Upper lobe of right lung (tissue), 1 donor: ENCODE measurements at regions not wholly inside any gene's neighbourhood (a gene's known extent, or its start where the extent isn't known, plus 50 kb on each side); places are given as distances from the start of the nearest gene placed in this dataset.

Source experiments
- ATAC-seq: fragments of 200-7000 bp; cut with Tn5 transposase; one replicate; pipeline ENCODE4 v1.9.1; 2020; ENCODE audit warnings: mild to moderate bottlenecking, moderate library complexity
- DNase-seq: peaks from one replicate; pipeline ENCODE4 v3.0.0-alpha.2; 2020
- H3K27ac ChIP-seq: fragments of 200-600 bp; one replicate; pipeline ENCODE4 v1.8.0; 2022
- H3K27me3 ChIP-seq: fragments of 200-600 bp; one replicate; pipeline ENCODE4 v1.8.0; 2022; ENCODE audit warnings: mild to moderate bottlenecking
- H3K36me3 ChIP-seq: fragments of 200-600 bp; one replicate; pipeline ENCODE4 v1.8.0; 2022
- H3K4me1 ChIP-seq: fragments of 200-600 bp; one replicate; pipeline ENCODE4 v1.8.0; 2022
- H3K4me3 ChIP-seq: fragments of 200-600 bp; one replicate; pipeline ENCODE4 v1.8.0; 2022; ENCODE audit warnings: mild to moderate bottlenecking
- H3K9me3 ChIP-seq: fragments of 200-600 bp; one replicate; pipeline ENCODE4 v1.8.0; 2022
- intact Hi-C: fragments of 100-400 bp; cut with DNase I; formaldehyde crosslinking; loops from one replicate; pipeline ENCODE4 v1.11.0; 2022
- TF ChIP-seq, protein P1 (sequence below): fragments of 200-600 bp; IDR thresholded peaks from one replicate; pipeline ENCODE4 v1.8.0; 2022; ENCODE audit warnings: antibody characterized with exemption
- donor health status: DM: no; HTN: yes; CAD: no; lungs with severe emphysema.

DNA sequence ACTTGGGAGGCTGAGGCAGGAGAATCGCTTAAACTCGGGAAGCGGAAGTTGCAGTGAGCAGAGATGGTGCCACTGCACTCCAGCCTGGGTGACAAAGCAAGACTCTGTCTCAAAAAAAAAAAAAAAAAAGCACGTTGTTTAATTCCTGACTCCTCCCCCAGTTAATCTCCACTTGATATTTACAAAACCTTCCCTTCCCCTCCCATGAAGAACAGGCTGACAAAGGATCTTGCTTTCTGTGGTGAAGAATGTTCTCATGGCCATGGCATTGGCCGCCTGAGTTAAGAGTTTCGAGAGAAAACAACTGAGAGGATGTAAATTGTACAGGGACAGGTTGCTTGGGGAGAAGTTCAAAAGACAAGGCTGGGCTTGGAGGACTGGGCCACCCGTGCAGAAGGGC, 168.2 kb upstream of the BCOR start:
- TF ChIP-seq, protein P1, sequence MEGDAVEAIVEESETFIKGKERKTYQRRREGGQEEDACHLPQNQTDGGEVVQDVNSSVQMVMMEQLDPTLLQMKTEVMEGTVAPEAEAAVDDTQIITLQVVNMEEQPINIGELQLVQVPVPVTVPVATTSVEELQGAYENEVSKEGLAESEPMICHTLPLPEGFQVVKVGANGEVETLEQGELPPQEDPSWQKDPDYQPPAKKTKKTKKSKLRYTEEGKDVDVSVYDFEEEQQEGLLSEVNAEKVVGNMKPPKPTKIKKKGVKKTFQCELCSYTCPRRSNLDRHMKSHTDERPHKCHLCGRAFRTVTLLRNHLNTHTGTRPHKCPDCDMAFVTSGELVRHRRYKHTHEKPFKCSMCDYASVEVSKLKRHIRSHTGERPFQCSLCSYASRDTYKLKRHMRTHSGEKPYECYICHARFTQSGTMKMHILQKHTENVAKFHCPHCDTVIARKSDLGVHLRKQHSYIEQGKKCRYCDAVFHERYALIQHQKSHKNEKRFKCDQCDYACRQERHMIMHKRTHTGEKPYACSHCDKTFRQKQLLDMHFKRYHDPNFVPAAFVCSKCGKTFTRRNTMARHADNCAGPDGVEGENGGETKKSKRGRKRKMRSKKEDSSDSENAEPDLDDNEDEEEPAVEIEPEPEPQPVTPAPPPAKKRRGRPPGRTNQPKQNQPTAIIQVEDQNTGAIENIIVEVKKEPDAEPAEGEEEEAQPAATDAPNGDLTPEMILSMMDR = no peak
- intact Hi-C loops = no loop called here
- Histone ChIP-seq H3K4me1 (no peaks in the 10 kb centered on the region), H3K9me3 (no peaks in the 10 kb centered on the region), H3K27ac (no peak overlapping the region), H3K4me3 (no peak overlapping the region), H3K36me3 (no peaks in the 10 kb centered on the region), H3K27me3 (no peaks in the 10 kb centered on the region)
- no peak for DNase-seq
- no peak for ATAC-seq

DNA sequence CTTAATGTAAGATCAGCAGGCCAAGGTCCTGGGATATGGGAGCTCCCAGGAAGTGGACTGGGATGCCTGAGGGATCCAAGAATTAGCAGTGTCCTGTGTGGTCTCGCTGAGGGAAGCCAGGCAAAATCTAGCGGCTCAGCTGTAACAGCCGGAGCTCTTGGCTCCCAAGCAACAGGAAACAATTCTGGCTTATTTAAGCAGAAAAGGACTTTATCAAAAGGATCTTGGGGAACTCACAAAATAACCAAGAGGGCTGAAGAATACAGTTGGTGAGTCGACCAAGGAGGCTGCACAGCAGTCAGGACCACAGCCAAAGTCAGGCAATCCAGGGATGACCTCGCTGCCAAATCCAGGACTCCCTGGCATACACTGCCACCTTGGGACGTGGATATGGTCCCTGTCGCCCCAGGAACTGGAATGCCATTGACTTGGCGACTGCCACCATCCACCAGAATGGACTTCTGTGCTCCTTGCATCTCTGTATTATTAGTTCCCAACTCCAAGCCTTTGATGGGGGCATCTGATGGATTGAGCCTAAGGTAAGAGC, 165.3 kb upstream of the BCOR start:
- Histone ChIP-seq H3K4me1 (no peaks in the 10 kb centered on the region), H3K27me3 (no peaks in the 10 kb centered on the region), H3K36me3 (no peaks in the 10 kb centered on the region), H3K27ac (peak overlapping the region; percentile 60), H3K4me3 (no peak overlapping the region), H3K9me3 (no peaks in the 10 kb centered on the region)
- no peak for DNase-seq
- no peak for ATAC-seq
- intact Hi-C loops = no loop called here
- TF ChIP-seq, protein P1 = no peak

DNA sequence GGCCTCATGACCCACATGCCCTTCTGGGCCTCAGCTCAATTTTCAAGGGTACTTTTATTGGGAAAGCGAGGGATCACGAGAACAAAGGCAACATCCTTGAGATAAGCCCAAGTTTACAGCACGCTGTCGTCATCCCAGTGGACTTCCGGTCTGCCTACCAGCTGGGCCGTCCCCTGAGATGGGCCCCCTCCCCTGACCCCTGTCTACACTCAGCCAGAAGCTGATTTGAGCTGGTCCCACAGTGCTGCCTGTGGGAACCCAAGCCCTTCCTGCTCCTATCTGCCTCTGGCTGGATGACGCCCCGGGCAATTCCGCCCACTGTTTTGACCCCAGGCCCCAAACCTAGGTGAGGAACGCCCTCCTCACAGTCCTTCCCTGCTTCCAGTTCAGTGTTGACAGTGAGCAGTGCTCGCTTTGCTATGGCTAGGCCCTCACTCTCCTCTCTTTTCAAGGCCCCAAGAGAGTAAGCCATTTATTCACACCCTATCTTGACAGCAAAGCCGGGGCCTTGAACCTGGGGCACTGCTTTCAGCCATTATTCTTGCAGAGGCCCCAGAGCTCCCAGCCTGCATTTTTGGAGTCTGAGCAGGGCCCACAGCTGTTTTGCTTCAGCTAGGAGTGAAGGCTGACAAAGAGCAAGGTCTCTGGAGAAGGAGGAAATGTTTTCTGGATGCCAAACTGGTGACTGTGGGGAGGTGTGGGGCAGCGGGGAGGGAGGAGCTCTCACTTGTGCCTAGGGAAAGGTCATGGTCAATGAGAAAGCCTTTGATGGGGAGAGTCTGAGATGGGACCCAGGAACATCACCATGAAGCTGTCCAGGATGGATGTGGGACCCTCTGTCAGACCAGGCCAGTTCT, 164.6 kb upstream of the BCOR start:
- DNase-seq (peak; percentile 75), ATAC-seq (peak; percentile 71)
- Histone ChIP-seq H3K27me3 (no peaks in the 10 kb centered on the region), H3K36me3 (no peaks in the 10 kb centered on the region), H3K9me3 (no peaks in the 10 kb centered on the region), H3K27ac (peak overlapping the region; percentile 60), H3K4me1 (no peaks in the 10 kb centered on the region), H3K4me3 (no peak overlapping the region)
- intact Hi-C loops = no loop called here
- TF ChIP-seq, protein P1 = no peak

DNA sequence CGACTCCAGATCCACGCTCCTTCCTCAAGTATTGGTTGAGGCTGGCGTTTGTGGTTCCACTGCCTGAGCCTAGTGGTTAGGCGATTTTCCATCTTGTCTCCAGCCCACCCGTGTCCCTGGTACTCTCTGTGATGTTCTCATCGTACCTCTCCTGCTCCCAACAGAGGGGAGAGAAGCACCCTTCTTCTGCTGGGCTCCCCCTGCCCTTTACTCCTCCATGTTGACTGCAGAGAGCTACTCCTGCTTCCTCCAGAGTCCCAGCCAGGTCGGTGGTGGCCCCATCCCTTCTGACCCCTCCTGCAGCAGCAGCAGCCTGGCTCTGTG, 164.0 kb upstream of the BCOR start:
- H3K36me3 ChIP-seq = no peaks in the 10 kb centered on the region
- H3K4me1 ChIP-seq = no peaks in the 10 kb centered on the region
- H3K27me3 ChIP-seq = no peaks in the 10 kb centered on the region
- H3K9me3 ChIP-seq = no peaks in the 10 kb centered on the region
- no peak for DNase-seq
- no peak overlapping the region for H3K4me3 ChIP-seq
- intact Hi-C loops = no loop called here
- H3K27ac ChIP-seq = peak overlapping the region; percentile 60
- TF ChIP-seq, protein P1 = no peak
- ATAC-seq = peak; percentile 66

DNA sequence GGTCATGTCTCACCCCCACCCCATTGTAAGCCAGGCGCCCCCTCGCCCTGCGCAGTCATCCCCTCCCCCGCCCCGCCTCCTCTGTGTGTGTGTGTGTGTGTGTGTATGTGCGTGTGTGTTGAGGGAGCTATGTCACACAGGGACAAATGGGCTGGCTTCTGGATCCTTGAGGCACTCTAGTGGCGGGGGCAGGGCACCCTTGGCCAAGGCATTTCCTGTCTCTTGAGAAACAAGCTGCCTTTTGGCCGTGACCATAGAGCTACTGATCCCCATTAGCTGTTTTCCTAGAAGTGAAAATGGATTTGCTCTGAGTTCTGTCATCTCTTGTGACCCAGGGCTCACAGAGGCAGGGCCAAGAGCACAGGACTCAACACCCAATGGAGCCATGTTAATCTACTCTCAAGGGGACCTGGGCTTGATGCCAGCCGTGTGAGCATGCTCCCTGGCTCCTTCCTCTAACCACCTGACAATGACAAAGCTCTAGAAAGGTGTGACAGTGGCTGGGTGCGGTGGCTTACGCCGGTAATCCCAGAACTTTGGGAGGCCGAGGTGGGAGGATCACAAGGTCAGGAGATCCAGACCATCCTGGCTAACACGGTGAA, 162.5 kb upstream of the BCOR start:
- Histone ChIP-seq H3K9me3 (no peaks in the 10 kb centered on the region), H3K4me3 (no peak overlapping the region), H3K27ac (peak overlapping the region; percentile 30), H3K4me1 (no peaks in the 10 kb centered on the region), H3K36me3 (no peaks in the 10 kb centered on the region), H3K27me3 (no peaks in the 10 kb centered on the region)
- intact Hi-C loops = no loop called here
- DNase-seq (peak; percentile 83), ATAC-seq (peak; percentile 82)
- TF ChIP-seq, protein P1 = no peak
